ENCODE measurements at regions not wholly inside any gene's neighbourhood (a gene's known extent, or its start where the extent isn't known, plus 50 kb on each side); places are given as distances from the start of the nearest gene placed in this dataset.

DNA sequence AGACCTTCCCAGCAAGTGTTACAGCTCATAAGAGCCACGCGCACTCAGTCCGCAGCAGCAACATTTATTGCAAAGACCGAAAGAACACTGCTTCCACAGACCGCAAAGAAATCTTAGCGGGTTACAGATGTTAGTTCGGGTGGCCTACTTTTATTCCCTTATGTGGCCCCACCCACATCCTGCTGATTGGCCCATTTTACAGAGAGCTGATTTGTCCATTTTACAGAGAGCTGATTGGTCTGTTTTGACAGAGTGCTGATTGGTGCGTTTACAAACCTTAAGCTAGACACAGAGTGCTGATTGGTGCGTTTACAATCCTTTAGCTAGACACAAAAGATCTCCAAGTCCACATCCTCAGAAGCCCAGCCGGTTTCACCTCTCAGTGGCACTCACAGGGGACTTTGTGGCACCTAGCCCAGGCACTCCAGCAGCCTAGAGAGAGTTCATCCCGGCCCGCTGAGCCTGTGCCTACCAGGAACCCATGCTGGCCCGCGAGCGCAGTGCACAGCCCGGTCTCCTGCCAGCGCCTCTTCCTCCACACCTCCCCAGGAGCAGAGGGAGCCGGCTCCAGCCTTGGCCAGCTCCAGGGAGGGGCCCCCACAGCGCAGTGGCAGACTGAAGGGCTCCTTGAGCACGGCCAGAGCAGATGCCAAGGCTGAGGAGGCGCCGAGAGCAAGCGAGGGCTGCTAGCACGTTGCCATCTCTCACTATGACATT is 244.3 kb upstream of the TSHZ2 start:
- Histone ChIP-seq H4K8ac (ENCODE audit: low read depth in 2 of 2, low read length in 2 of 2) (no peak overlapping the region), H4K20me1 (ENCODE audit: insufficient read depth, low read length) (no peaks in the 10 kb centered on the region), H3K56ac (ENCODE audit: extremely low read depth, insufficient read depth, low read length) (no peak overlapping the region), H2AK5ac (ENCODE audit: low read depth, low read length) (no peak overlapping the region), H2BK5ac (ENCODE audit: low read depth, low read length, poor library complexity, severe bottlenecking) (no peak overlapping the region), H2BK15ac (ENCODE audit: low read depth, low read length) (no peak overlapping the region), H3K14ac (replicated peaks; ENCODE audit: low read depth, low read length) (no peak overlapping the region), H3K9ac (ENCODE audit: low read depth, low read length) (no peak overlapping the region), H3K27me3 (ENCODE audit: control insufficient read depth, insufficient read depth, low read length) (no peaks in the 10 kb centered on the region), H3K36me3 (ENCODE audit: control insufficient read depth, insufficient read depth, low read length) (no peaks in the 10 kb centered on the region), H3K79me1 (ENCODE audit: low read depth in 1 of 2, low read length in 2 of 2) (no peaks in the 10 kb centered on the region), H3K18ac (ENCODE audit: low read depth, low read length) (no peak overlapping the region), H3K9me1 (ENCODE audit: insufficient read depth, low read length) (no peaks in the 10 kb centered on the region), H3K4me3 (ENCODE audit: insufficient read depth, low read depth, low read length) (no peak overlapping the region), H4K5ac (ENCODE audit: low read depth, low read length) (no peak overlapping the region), H3K4me1 (ENCODE audit: control insufficient read depth, insufficient read depth, low read length) (no peaks in the 10 kb centered on the region), H2AFZ (replicated peaks; ENCODE audit: low read length, poor library complexity) (no peak overlapping the region), H3K23ac (ENCODE audit: low read depth, low read length) (no peak overlapping the region), H2BK120ac (ENCODE audit: low read depth, low read length) (no peak overlapping the region), H3K4me2 (ENCODE audit: low read depth, low read length) (no peak overlapping the region), H2BK20ac (ENCODE audit: low read depth, low read length) (no peak overlapping the region), H3K4ac (ENCODE audit: low read depth, low read length) (no peak overlapping the region), H3K9me3 (ENCODE audit: control insufficient read depth, insufficient read depth, low read length) (no peaks in the 10 kb centered on the region; the same call in 1 of the 2 replicates), H3K27ac (ENCODE audit: insufficient read depth, low read length) (no peak overlapping the region), H4K91ac (ENCODE audit: insufficient read depth, low read depth, low read length) (no peak overlapping the region), H2AK9ac (replicated peaks; ENCODE audit: low read depth, low read length, poor library complexity) (no peak overlapping the region)
- no peak for ATAC-seq (ENCODE audit: low read depth)
- 68% methylated on average over 3 of the region's 24 CpGs; no CpG with 5 or more reads in 1 of the 2 experiments for WGBS, 2 experiments (ENCODE audit: extremely low coverage in 2 of 2, insufficient read length in 1 of 2)
- intact Hi-C loops (cut with micrococcal nuclease) (no loop called here), in situ Hi-C loops (cut with MboI; ENCODE audit: low sequenced_read_pairs) (no loop called here), dilution Hi-C loops (cut with HindIII; ENCODE audit: low sequenced_read_pairs, unreplicated experiment) (no loop called here)
- DNase-seq, result no peak
- no TSS peak for BruUV-seq (replicated peaks)
- TF ChIP-seq, protein P1, sequence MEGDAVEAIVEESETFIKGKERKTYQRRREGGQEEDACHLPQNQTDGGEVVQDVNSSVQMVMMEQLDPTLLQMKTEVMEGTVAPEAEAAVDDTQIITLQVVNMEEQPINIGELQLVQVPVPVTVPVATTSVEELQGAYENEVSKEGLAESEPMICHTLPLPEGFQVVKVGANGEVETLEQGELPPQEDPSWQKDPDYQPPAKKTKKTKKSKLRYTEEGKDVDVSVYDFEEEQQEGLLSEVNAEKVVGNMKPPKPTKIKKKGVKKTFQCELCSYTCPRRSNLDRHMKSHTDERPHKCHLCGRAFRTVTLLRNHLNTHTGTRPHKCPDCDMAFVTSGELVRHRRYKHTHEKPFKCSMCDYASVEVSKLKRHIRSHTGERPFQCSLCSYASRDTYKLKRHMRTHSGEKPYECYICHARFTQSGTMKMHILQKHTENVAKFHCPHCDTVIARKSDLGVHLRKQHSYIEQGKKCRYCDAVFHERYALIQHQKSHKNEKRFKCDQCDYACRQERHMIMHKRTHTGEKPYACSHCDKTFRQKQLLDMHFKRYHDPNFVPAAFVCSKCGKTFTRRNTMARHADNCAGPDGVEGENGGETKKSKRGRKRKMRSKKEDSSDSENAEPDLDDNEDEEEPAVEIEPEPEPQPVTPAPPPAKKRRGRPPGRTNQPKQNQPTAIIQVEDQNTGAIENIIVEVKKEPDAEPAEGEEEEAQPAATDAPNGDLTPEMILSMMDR (conservative IDR thresholded peaks at IDR 0.05; ENCODE audit: low read depth, low read length), result no peak
- no peak for TF ChIP-seq SMC3 (IDR thresholded peaks at IDR 0.05; ENCODE audit: low read depth, low read length)
- ChIA-PET POLR2A (ENCODE audit: unreplicated experiment) (no interaction called here), CTCF (no interaction called here)

Measured in IMR-90 (cell line).